ENCODE measurements at regions not wholly inside any gene's neighbourhood (a gene's known extent, or its start where the extent isn't known, plus 50 kb on each side); places are given as distances from the start of the nearest gene placed in this dataset.
"Not testable (repeated sequence)": the region's sequence is repeated elsewhere in the genome, so short reads cannot be mapped to it uniquely, and the experiment has no call there.

DNA sequence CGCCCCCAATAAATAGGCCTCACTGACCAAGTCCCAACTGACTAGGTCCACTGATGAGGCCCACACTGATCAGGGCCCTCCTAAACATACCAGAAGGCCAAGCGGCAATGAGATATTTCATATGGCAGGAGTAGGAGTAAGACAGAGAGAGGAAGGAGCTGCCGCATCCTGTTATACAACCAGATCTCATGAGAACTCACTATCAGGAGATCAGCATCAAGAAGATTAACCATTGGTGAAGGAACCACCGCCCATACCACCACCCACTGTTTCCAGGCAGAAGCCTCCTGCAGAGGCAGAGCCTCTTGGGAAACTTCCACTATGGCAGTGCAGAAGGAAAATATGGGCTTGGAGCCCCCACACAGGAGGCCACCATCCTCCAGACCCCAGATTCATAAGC lies 95.0 kb upstream of the CTSV start:
- TF ChIP-seq CTCF, EP300 (IDR thresholded peaks at IDR 0.05): not testable (repeated sequence)
